RWPE2 (cell line): ENCODE measurements at regions not wholly inside any gene's neighbourhood (a gene's known extent, or its start where the extent isn't known, plus 50 kb on each side); places are given as distances from the start of the nearest gene placed in this dataset.

Source experiments
- ATAC-seq: fragments of 200-7000 bp; cut with Tn5 transposase; 3 replicates; pipeline ENCODE4 v1.9.1; 2021; ENCODE audit warnings: low read depth
- DNase-seq: peaks from one replicate; pipeline ENCODE4 v3.0.0-alpha.2; 2020; ENCODE audit warnings: low spot score
- H3K27ac ChIP-seq: fragments of 450-650 bp; 2 replicates; pipeline ENCODE4 v1.5.1; 2017; ENCODE audit warnings: mild to moderate bottlenecking; ENCODE audit not compliant: poor library complexity, severe bottlenecking
- H3K27me3 ChIP-seq: fragments of 250-450 bp; sonication (Bioruptor Pico); 2 replicates; pipeline ENCODE4 v1.5.1; 2021; ENCODE audit warnings: mild to moderate bottlenecking, moderate library complexity; ENCODE audit not compliant: insufficient read depth, poor library complexity, severe bottlenecking
- H3K36me3 ChIP-seq: fragments of 250-450 bp; sonication (Bioruptor Pico); 2 replicates; pipeline ENCODE4 v1.5.1; 2020; ENCODE audit warnings: low read depth, mild to moderate bottlenecking, moderate library complexity
- H3K4me1 ChIP-seq: fragments of 250-450 bp; sonication (Bioruptor Pico); 2 replicates; pipeline ENCODE4 v1.5.1; 2021; ENCODE audit warnings: mild to moderate bottlenecking, moderate library complexity; ENCODE audit not compliant: insufficient read depth, poor library complexity, severe bottlenecking
- H3K4me3 ChIP-seq: fragments of 250-450 bp; sonication (Bioruptor Pico); 2 replicates; pipeline ENCODE4 v1.5.1; 2021; ENCODE audit warnings: mild to moderate bottlenecking, moderate library complexity; ENCODE audit not compliant: severe bottlenecking
- H3K9me3 ChIP-seq: fragments of 250-450 bp; sonication (Bioruptor Pico); 2 replicates; pipeline ENCODE4 v1.5.1; 2021; ENCODE audit warnings: mild to moderate bottlenecking, moderate library complexity; ENCODE audit not compliant: severe bottlenecking
- TF ChIP-seq, protein P1 (sequence below): fragments of 450-650 bp; IDR thresholded peaks from one replicate; pipeline ENCODE4 v1.5.1; 2017; ENCODE audit warnings: mild to moderate bottlenecking, moderate library complexity; ENCODE audit not compliant: poor library complexity, severe bottlenecking

DNA sequence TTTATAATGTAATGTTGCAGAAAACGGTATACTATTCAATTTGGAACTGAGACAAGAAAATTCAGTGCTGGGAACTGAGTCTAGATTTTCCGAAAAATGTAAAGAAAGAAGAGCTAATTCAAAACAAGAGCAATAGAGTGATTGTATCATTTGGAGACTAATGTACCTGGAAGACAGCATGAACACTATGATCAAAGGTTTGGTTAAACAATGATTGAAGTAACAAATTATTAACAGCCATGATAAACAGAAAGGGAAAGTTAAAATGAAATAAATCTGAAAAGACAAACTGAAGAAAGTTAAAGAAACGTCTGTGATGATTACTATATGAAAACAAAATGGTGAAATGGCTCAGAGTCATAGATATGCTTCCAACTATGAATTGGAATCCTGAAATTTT lies 300.6 kb upstream of the MPDZ start:
- H3K9me3 ChIP-seq: no peaks in the 10 kb centered on the region
- TF ChIP-seq, protein P1, sequence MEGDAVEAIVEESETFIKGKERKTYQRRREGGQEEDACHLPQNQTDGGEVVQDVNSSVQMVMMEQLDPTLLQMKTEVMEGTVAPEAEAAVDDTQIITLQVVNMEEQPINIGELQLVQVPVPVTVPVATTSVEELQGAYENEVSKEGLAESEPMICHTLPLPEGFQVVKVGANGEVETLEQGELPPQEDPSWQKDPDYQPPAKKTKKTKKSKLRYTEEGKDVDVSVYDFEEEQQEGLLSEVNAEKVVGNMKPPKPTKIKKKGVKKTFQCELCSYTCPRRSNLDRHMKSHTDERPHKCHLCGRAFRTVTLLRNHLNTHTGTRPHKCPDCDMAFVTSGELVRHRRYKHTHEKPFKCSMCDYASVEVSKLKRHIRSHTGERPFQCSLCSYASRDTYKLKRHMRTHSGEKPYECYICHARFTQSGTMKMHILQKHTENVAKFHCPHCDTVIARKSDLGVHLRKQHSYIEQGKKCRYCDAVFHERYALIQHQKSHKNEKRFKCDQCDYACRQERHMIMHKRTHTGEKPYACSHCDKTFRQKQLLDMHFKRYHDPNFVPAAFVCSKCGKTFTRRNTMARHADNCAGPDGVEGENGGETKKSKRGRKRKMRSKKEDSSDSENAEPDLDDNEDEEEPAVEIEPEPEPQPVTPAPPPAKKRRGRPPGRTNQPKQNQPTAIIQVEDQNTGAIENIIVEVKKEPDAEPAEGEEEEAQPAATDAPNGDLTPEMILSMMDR: no peak

GRCh38 chr9:13576101-13576500 lies 296.6 kb upstream of the MPDZ start:
- Histone ChIP-seq H3K4me3 (no peak overlapping the region), H3K9me3 (no peaks in the 10 kb centered on the region), H3K4me1 (no peaks in the 10 kb centered on the region), H3K27ac (no peak overlapping the region), H3K36me3 (no peaks in the 10 kb centered on the region), H3K27me3 (no peaks in the 10 kb centered on the region)
- no peak for DNase-seq
- TF ChIP-seq, protein P1: no peak
- no peak for ATAC-seq

More for the DNA sequence above, 300.6 kb upstream of the MPDZ start:
- Histone ChIP-seq H3K4me1 (no peaks in the 10 kb centered on the region), H3K36me3 (no peaks in the 10 kb centered on the region), H3K4me3 (no peak overlapping the region), H3K27ac (no peak overlapping the region), H3K27me3 (no peaks in the 10 kb centered on the region)
- DNase-seq (no peak), ATAC-seq (no peak)

DNA sequence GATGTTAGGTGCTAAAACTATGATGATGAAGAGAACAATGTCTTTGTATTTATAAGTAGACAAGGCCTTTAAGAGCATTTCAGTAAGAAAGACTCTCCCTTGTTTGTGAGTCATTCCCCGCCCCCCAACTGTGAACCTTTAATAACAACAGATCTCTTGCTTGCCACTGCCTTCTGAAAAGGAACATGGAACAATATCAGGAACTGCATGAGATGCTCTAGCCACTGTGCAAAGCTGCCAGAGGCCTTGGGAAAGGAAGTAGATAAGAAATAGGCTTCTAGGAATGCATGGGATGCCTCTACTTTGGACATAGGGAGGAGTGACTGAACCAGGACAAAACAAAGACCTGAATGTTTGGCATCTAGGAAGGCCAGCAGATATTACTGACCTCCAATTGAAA lies 296.1 kb upstream of the MPDZ start:
- ATAC-seq (no peak), DNase-seq (no peak)
- TF ChIP-seq, protein P1: no peak
- Histone ChIP-seq H3K27ac (no peak overlapping the region), H3K36me3 (no peaks in the 10 kb centered on the region), H3K4me1 (no peaks in the 10 kb centered on the region), H3K4me3 (no peak overlapping the region), H3K9me3 (no peaks in the 10 kb centered on the region), H3K27me3 (no peaks in the 10 kb centered on the region)

DNA sequence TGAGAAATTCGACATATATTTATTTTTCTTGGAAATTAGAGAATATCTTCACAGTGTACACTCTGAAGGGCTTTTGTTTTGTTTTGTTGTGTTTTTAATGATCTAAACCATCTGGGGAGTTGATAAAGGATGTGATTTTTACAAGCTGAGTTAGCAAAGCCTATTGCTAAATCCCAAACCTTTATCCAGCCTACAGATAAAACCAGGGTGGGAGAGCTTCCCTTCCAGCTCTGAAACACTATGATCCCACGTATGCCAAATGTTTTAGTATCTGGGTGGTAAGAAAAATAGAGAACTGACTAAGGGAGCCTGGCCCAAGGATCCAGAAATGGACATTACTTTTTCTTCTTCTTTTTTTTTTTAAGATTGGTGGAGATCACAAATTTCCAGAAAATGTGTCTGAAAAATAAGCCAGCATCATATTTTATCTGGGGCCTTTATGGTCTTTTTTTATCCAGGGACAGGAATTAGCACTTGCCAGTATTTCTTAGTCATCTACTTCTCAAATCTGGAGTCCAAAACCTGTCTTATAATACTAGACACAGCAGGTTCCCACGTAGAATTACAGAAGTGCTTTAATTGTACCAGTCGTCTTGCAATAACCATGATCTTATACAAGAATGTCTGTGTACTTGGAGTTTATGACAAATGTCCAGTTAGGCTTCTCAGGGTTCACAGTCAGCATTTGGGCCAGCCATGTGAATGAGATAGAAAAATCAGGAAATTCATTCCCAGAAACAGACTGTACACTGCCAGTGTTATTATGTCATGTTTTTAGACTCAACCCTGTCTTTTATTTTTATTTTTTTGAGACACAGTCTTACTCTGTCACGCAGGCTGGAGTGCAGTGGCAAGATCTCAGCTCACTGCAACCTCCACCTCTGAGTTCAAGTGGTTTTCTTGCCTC lies 290.8 kb upstream of the MPDZ start:
- DNase-seq (no peak), ATAC-seq (no peak)
- TF ChIP-seq, protein P1: no peak
- Histone ChIP-seq H3K36me3 (no peaks in the 10 kb centered on the region), H3K9me3 (no peaks in the 10 kb centered on the region), H3K4me1 (no peaks in the 10 kb centered on the region), H3K27me3 (no peaks in the 10 kb centered on the region), H3K27ac (no peak overlapping the region), H3K4me3 (no peak overlapping the region)

- Histone ChIP-seq H3K27me3 (no peaks in the 10 kb centered on the region), H3K9me3 (no peaks in the 10 kb centered on the region), H3K36me3 (no peaks in the 10 kb centered on the region), H3K4me1 (no peaks in the 10 kb centered on the region), H3K27ac (no peak overlapping the region), H3K4me3 (no peak overlapping the region)
- DNase-seq (no peak), ATAC-seq (no peak)
- TF ChIP-seq, protein P1: no peak
Observed at GRCh38 chr9:13569602-13570067, 290.1 kb upstream of the MPDZ start.
